22Rv1 (cell line): ENCODE measurements at regions not wholly inside any gene's neighbourhood (a gene's known extent, or its start where the extent isn't known, plus 50 kb on each side); places are given as distances from the start of the nearest gene placed in this dataset.

Source experiments
- H3K27ac ChIP-seq: fragments of 450-650 bp; 2 replicates; pipeline ENCODE4 v1.5.1; 2017
- ZFX ChIP-seq: fragments of 450-650 bp; IDR thresholded peaks from 2 replicates; pipeline ENCODE4 v1.6.1; 2017; ENCODE audit warnings: antibody characterized with exemption, borderline replicate concordance
- TF ChIP-seq, protein P1 (sequence below): fragments of 450-650 bp; IDR thresholded peaks from 2 replicates; pipeline ENCODE4 v1.5.1; 2017; ENCODE audit warnings: mild to moderate bottlenecking

DNA sequence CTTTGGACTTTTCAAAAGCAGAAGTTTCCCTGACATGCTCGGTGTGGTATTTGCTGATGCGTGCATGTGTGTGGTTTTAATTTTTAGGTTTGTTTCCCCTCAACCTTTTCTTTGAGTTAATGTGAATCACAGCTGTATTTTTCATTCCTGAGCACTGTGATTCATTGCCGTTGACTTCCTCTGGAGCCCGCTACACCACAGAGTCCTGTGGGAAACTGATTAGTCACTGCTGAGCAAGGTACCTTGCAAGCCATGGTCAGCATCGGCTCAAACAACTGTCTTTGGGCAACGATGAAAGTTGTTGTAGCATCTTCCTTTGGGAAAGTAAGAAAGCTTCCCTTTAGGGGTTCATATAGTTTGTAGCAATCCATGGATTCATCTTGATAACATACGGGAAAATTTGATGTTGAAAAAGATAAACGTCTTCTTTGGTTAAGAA is 57.5 kb downstream of the RIN2 start:
- TF ChIP-seq ZFX, result no peak
- H3K27ac ChIP-seq, result no peak overlapping the region

DNA sequence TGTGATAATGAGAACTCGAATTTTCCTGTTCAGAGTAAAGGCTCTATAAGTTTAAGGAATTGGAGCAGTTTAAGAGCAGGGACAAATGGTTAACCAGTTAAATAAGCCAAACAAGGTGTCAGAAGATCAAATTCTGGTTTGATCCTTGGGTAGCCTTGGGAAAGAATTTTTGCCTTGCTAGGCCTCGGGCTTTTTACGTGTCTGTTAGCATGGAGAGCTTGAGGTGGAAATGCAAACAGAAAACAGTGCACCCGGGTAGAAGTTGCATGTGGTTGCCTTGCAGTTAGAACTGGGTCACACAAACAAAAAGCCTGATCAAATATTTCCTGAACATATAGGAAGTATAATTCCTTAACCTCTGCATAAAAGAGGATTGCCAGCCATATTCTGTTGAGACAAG is 58.3 kb downstream of the RIN2 start:
- H3K27ac ChIP-seq, result no peak overlapping the region
- TF ChIP-seq, protein P1, sequence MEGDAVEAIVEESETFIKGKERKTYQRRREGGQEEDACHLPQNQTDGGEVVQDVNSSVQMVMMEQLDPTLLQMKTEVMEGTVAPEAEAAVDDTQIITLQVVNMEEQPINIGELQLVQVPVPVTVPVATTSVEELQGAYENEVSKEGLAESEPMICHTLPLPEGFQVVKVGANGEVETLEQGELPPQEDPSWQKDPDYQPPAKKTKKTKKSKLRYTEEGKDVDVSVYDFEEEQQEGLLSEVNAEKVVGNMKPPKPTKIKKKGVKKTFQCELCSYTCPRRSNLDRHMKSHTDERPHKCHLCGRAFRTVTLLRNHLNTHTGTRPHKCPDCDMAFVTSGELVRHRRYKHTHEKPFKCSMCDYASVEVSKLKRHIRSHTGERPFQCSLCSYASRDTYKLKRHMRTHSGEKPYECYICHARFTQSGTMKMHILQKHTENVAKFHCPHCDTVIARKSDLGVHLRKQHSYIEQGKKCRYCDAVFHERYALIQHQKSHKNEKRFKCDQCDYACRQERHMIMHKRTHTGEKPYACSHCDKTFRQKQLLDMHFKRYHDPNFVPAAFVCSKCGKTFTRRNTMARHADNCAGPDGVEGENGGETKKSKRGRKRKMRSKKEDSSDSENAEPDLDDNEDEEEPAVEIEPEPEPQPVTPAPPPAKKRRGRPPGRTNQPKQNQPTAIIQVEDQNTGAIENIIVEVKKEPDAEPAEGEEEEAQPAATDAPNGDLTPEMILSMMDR, result no peak

DNA sequence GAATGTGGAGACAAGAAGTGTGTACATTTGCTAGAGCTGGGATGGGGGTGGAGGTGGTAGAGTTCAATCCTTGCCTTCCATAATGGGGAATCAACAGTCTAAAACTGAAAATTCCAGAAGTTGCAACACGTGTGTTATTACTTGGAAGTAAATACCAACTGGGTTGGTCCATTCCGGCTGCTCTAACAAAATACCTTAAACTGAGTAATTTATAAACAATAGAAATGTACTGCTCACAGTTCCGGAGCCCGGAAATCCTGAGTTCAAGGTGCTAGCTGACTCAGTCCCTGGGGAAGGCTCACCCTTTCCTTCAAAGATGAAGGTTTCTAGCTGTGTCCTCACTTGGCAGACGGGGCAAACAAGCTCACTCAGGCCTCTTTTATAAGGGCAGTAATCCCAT is 59.0 kb downstream of the RIN2 start:
- no peak overlapping the region for H3K27ac ChIP-seq
- TF ChIP-seq, protein P1, result no peak
- no peak for TF ChIP-seq ZFX

DNA sequence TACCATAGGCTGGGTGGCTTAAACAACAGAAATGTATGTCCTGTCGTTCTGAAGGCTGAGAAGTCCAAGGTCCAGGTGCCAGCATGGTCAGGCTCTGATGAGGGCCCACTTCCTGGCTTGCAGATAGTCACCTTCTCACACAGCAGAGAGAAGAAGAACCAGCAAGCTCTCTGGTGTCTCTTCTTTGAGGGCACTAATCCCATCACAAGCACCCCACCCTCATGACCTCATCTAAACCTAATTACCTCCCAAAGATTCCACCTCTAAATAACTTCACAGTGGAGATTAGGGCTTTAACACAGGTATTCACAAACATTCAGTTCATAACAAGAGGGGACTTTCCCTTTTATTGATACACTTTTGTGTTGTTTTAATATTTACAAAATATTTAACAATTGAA is 61.1 kb downstream of the RIN2 start:
- H3K27ac ChIP-seq, result no peak overlapping the region

DNA sequence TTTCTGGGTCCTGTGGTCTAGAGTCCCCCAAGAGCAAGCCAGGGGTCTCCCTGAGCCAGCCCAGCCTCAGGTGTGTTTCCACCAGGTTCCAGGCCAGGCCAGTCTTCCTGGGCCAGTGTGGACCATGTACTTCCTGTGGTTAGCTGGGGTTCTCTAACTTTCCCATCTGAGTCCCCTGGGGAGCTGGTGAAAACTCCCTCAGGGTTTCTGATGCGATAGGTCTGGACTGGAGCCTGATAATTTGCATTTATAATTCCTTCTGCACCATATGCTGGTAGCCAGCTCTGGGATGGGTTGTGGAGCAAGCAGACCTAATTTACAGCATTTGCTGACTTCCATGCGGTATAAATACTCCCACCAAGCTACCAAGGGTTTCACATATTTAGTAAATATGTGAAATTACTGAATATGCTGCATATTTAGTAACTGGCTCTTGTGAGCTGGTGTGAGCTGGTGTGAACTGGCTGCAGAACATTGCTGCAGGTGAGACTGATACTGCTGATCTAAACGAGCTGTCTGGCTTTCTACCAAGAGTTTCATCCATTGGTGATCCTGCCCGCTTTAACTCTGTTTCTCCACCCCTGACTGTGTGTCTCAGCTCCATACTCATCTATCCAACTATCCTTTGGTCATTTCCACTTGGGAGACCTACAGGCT is 62.6 kb downstream of the RIN2 start:
- H3K27ac ChIP-seq, result no peak overlapping the region
- TF ChIP-seq, protein P1, result no peak
- no peak for TF ChIP-seq ZFX

More for the DNA sequence above, 61.1 kb downstream of the RIN2 start:
- TF ChIP-seq, protein P1, result no peak
- TF ChIP-seq ZFX, result no peak

DNA sequence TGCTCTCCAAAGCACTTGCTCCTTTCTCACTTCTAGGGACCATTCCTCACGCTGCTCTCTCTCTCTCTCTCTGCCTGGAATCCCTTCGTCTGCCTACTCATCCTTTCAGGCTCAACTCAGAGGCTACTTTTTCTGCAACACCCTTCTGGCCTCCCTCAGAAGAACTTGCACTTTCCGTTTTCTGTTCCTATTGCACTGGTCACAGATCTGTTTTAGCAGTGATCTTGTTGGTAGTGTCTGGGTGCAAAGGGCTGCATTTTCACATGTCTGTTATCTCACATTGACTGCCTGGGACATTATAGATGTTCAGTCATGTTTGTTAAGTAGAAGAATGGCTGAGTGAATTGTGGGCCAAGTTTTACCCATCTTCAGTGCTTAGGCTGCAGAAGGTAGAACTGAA is 63.5 kb downstream of the RIN2 start:
- no peak for TF ChIP-seq ZFX
- TF ChIP-seq, protein P1, result no peak
- no peak overlapping the region for H3K27ac ChIP-seq

DNA sequence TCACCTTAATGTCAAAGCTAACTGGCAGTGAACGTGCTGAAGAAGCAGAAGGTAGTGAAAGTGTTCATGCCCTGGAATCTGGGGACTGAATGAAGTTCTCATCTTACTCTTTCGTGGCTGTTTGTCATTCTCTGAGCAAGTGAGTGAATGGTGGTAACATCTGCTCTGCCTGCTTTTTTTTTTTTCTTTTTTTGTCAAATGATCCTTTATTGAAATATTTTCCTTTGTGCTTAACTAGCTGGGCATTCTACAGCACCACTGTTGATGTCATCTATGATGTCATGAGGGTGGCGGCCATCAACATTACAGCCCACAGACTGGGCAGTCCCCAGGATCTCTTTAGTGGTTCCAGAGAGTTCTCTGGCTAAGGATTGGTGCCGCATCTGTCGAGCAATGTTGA is 65.2 kb downstream of the RIN2 start:
- H3K27ac ChIP-seq, result no peak overlapping the region
- TF ChIP-seq ZFX, result no peak
- TF ChIP-seq, protein P1, result no peak

DNA sequence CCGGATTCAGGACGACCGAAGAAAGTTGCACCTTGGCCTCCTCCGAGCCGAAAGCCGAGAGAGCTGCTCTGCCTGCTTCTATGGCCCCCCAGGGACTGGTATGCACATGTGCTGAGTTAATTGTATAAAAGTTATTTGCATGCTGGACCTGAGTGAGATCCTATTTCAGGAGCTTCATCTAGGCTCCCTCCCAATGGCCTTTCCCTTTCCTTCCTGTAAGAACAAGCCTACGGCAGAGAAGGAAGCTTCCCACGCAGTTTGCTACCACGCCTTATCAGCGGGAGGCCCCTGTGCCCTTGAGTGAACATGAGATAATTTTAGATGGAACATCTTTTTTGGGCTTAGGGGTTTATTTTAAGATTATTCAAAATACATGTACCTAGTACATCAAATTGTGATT is 65.9 kb downstream of the RIN2 start:
- TF ChIP-seq, protein P1, result no peak
- TF ChIP-seq ZFX, result no peak
- H3K27ac ChIP-seq, result no peak overlapping the region
